ENCODE measurements at regions not wholly inside any gene's neighbourhood (a gene's known extent, or its start where the extent isn't known, plus 50 kb on each side); places are given as distances from the start of the nearest gene placed in this dataset.

DNA sequence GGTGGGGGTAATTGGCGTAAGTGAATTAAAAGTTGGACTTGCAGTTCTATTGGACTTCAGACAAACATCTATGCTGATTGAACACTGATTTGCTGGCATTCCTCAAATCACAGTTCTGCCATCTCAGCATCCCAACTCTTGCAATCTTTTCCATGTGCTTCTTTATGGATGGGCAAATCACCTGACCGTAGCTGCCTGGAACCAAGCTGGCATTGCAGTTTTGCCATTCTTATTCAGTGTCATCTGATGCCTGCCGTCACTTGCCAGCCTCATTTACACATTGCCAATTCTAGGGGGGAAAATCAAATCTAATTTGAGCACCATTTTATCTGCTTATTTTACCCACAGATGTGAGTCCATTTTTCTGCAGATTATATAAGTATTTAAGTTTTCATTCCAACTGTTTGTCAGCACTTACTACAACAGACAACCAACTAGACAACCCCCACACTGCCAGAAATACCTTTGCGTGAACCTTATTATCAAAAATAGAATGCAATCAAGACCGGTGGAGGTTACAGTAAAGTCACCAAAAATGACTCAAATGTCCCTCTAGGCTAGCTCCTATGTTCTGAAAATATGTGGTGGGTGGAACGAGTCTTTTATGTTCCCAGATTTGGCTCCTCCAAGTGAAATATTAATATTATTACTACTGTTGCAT lies 172.3 kb upstream of the CTBP2 start:
- H2AFZ ChIP-seq (ENCODE audit: low read length): no peak overlapping the region

DNA sequence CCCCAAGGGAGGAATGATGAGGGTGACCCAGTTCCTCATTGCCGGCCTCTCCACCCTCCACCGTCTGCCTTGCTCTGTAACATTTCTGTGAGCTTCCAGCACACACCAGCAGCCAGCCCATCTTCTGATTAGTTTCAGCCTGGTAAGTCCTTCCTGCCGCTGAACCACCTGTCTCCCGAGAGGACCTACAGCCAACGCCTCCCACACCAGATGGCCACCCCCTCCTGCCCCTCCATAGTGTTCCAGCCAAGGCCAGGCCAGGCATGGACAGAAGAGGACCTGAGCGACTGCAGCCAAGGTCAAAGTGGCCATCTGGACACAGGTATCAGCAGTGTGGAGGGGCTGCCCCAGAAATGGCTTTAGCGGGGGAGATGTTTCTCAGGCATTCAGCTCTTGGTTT lies 170.7 kb upstream of the CTBP2 start:
- H3K4me3 ChIP-seq (ENCODE audit: low read length, poor library complexity, severe bottlenecking): no peak overlapping the region
- H3K9ac ChIP-seq (ENCODE audit: low read depth, low read length, poor library complexity, severe bottlenecking): no peak overlapping the region
- H2AFZ ChIP-seq (ENCODE audit: low read length): no peak overlapping the region
- no peaks in the 10 kb centered on the region for H3K27me3 ChIP-seq (ENCODE audit: insufficient read depth, low read length, poor library complexity, severe bottlenecking)
- TF ChIP-seq, protein P1, sequence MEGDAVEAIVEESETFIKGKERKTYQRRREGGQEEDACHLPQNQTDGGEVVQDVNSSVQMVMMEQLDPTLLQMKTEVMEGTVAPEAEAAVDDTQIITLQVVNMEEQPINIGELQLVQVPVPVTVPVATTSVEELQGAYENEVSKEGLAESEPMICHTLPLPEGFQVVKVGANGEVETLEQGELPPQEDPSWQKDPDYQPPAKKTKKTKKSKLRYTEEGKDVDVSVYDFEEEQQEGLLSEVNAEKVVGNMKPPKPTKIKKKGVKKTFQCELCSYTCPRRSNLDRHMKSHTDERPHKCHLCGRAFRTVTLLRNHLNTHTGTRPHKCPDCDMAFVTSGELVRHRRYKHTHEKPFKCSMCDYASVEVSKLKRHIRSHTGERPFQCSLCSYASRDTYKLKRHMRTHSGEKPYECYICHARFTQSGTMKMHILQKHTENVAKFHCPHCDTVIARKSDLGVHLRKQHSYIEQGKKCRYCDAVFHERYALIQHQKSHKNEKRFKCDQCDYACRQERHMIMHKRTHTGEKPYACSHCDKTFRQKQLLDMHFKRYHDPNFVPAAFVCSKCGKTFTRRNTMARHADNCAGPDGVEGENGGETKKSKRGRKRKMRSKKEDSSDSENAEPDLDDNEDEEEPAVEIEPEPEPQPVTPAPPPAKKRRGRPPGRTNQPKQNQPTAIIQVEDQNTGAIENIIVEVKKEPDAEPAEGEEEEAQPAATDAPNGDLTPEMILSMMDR (conservative IDR thresholded peaks at IDR 0.05; ENCODE audit: low read length): no peak
- no peak for TF ChIP-seq EZH2phosphoT487 (IDR thresholded peaks at IDR 0.05; ENCODE audit: borderline replicate concordance)
- no peak overlapping the region for H3K4me2 ChIP-seq (ENCODE audit: low read depth, low read length, poor library complexity, severe bottlenecking)
- no peaks in the 10 kb centered on the region for H3K4me1 ChIP-seq (ENCODE audit: insufficient read depth, low read length, poor library complexity, severe bottlenecking)
- H4K20me1 ChIP-seq (ENCODE audit: insufficient read depth, low read length, poor library complexity, severe bottlenecking): no peaks in the 10 kb centered on the region
- no peaks in the 10 kb centered on the region for H3F3A ChIP-seq (ENCODE audit: low read depth)
- H3K79me2 ChIP-seq (ENCODE audit: insufficient read depth, low read length): no peaks in the 10 kb centered on the region
- no peaks in the 10 kb centered on the region for H3K9me2 ChIP-seq (replicated peaks; ENCODE audit: low read depth, low read length)
- H3K36me3 ChIP-seq (ENCODE audit: insufficient read depth, low read length): no peaks in the 10 kb centered on the region
- peaks cover 6% of the 10 kb centered on the region; the same call in 1 of the 2 replicates for H3K9me3 ChIP-seq (ENCODE audit: insufficient read depth, low read depth, low read length)

More for the DNA sequence above, 172.3 kb upstream of the CTBP2 start:
- Histone ChIP-seq H3K9me3 (ENCODE audit: insufficient read depth, low read depth, low read length) (0 out of 2 replicates have a peak, but pooled peaks cover 3% of the 10 kb centered on the region), H3K4me3 (ENCODE audit: low read length, poor library complexity, severe bottlenecking) (no peak overlapping the region), H3K9ac (ENCODE audit: low read depth, low read length, poor library complexity, severe bottlenecking) (no peak overlapping the region), H3K4me2 (ENCODE audit: low read depth, low read length, poor library complexity, severe bottlenecking) (no peak overlapping the region), H3K4me1 (ENCODE audit: insufficient read depth, low read length, poor library complexity, severe bottlenecking) (no peaks in the 10 kb centered on the region), H3F3A (ENCODE audit: low read depth) (no peaks in the 10 kb centered on the region), H3K9me2 (replicated peaks; ENCODE audit: low read depth, low read length) (no peaks in the 10 kb centered on the region), H3K27me3 (ENCODE audit: insufficient read depth, low read length, poor library complexity, severe bottlenecking) (no peaks in the 10 kb centered on the region), H3K36me3 (ENCODE audit: insufficient read depth, low read length) (no peaks in the 10 kb centered on the region), H3K79me2 (ENCODE audit: insufficient read depth, low read length) (no peaks in the 10 kb centered on the region), H4K20me1 (ENCODE audit: insufficient read depth, low read length, poor library complexity, severe bottlenecking) (no peaks in the 10 kb centered on the region)
- TF ChIP-seq EZH2phosphoT487 (IDR thresholded peaks at IDR 0.05; ENCODE audit: borderline replicate concordance): no peak
- TF ChIP-seq, protein P1 (conservative IDR thresholded peaks at IDR 0.05; ENCODE audit: low read length): no peak

DNA sequence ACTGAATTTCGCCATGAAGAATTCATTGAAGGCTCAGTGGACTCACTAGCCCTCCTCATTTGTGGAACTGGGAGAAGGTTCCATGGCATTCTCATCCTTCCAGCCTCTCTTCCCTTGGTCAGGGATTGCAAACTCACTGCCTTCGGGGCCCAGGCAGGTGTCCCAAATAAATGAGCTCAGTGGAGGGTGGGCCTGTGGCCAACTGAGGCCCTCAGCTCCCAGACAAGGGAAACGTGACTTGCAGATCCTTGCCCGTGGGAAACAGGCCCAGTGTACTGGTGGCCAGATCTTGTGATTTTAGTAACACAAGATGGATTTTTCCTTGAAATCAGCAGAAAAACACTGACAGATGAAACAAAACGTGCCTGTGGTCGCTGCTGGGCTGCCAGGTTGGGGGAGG lies 168.7 kb upstream of the CTBP2 start:
- Histone ChIP-seq H4K20me1 (ENCODE audit: insufficient read depth, low read length, poor library complexity, severe bottlenecking) (no peaks in the 10 kb centered on the region), H3K9ac (ENCODE audit: low read depth, low read length, poor library complexity, severe bottlenecking) (no peak overlapping the region), H2AFZ (ENCODE audit: low read length) (no peak overlapping the region), H3K4me1 (ENCODE audit: insufficient read depth, low read length, poor library complexity, severe bottlenecking) (no peaks in the 10 kb centered on the region), H3K9me2 (replicated peaks; ENCODE audit: low read depth, low read length) (no peaks in the 10 kb centered on the region), H3K79me2 (ENCODE audit: insufficient read depth, low read length) (no peaks in the 10 kb centered on the region), H3F3A (ENCODE audit: low read depth) (no peaks in the 10 kb centered on the region), H3K9me3 (ENCODE audit: insufficient read depth, low read depth, low read length) (peaks cover 6% of the 10 kb centered on the region; the same call in 1 of the 2 replicates), H3K27me3 (ENCODE audit: insufficient read depth, low read length, poor library complexity, severe bottlenecking) (no peaks in the 10 kb centered on the region), H3K4me3 (ENCODE audit: low read length, poor library complexity, severe bottlenecking) (no peak overlapping the region), H3K36me3 (ENCODE audit: insufficient read depth, low read length) (no peaks in the 10 kb centered on the region), H3K4me2 (ENCODE audit: low read depth, low read length, poor library complexity, severe bottlenecking) (no peak overlapping the region)
- no peak for TF ChIP-seq EZH2phosphoT487 (IDR thresholded peaks at IDR 0.05; ENCODE audit: borderline replicate concordance)
- TF ChIP-seq, protein P1 (conservative IDR thresholded peaks at IDR 0.05; ENCODE audit: low read length): no peak
